ENCODE measurements at regions not wholly inside any gene's neighbourhood (a gene's known extent, or its start where the extent isn't known, plus 50 kb on each side); places are given as distances from the start of the nearest gene placed in this dataset.

DNA sequence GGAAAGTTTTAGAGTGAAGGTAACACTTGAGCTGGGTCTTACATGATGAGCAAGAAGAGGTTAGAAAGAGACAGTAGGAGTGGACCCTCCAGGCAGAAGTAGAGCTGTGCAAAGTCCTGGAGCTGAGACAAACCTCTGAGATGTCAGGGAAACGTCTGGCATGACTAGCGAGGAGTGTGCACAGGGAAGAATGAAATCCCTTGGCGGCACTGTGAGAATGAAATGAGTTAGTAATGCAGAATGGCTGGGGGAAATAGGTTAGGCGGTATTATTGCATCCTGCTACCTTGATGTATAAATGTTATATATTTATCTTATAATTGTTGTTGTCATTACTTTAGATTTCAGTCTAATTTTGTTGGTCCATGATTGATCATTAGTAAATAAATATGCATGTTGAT lies 457.9 kb upstream of the CCL2 start:
- Histone ChIP-seq H3K9me3 (ENCODE audit: low read length) (no peaks in the 10 kb centered on the region), H2AFZ (ENCODE audit: low read length) (no peak overlapping the region), H3K9ac (ENCODE audit: low read length) (no peak overlapping the region), H3K4me1 (ENCODE audit: insufficient read depth, low read length, severe bottlenecking) (no peaks in the 10 kb centered on the region), H3K4me3 (ENCODE audit: low read depth, low read length, poor library complexity, severe bottlenecking) (no peak overlapping the region), H4K20me1 (ENCODE audit: insufficient read depth, low read length) (no peaks in the 10 kb centered on the region), H3K36me3 (ENCODE audit: insufficient read depth, low read length) (no peaks in the 10 kb centered on the region), H3K27me3 (ENCODE audit: insufficient read depth, low read length) (no peaks in the 10 kb centered on the region), H3K4me2 (ENCODE audit: low read length) (no peak overlapping the region), H3K9me2 (ENCODE audit: low read depth, low read length) (no peaks in the 10 kb centered on the region), H3F3A (ENCODE audit: insufficient read depth, low read length) (no peaks in the 10 kb centered on the region), H3K79me2 (ENCODE audit: insufficient read depth, low read length) (no peaks in the 10 kb centered on the region), H3K27ac (ENCODE audit: low read depth, low read length, poor library complexity, severe bottlenecking) (no peak overlapping the region)
- TF ChIP-seq, protein P1, sequence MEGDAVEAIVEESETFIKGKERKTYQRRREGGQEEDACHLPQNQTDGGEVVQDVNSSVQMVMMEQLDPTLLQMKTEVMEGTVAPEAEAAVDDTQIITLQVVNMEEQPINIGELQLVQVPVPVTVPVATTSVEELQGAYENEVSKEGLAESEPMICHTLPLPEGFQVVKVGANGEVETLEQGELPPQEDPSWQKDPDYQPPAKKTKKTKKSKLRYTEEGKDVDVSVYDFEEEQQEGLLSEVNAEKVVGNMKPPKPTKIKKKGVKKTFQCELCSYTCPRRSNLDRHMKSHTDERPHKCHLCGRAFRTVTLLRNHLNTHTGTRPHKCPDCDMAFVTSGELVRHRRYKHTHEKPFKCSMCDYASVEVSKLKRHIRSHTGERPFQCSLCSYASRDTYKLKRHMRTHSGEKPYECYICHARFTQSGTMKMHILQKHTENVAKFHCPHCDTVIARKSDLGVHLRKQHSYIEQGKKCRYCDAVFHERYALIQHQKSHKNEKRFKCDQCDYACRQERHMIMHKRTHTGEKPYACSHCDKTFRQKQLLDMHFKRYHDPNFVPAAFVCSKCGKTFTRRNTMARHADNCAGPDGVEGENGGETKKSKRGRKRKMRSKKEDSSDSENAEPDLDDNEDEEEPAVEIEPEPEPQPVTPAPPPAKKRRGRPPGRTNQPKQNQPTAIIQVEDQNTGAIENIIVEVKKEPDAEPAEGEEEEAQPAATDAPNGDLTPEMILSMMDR (IDR thresholded peaks at IDR 0.05; ENCODE audit: low read length): no peak
- no peak for TF ChIP-seq EZH2 (IDR thresholded peaks at IDR 0.05; ENCODE audit: borderline replicate concordance, low read length)

DNA sequence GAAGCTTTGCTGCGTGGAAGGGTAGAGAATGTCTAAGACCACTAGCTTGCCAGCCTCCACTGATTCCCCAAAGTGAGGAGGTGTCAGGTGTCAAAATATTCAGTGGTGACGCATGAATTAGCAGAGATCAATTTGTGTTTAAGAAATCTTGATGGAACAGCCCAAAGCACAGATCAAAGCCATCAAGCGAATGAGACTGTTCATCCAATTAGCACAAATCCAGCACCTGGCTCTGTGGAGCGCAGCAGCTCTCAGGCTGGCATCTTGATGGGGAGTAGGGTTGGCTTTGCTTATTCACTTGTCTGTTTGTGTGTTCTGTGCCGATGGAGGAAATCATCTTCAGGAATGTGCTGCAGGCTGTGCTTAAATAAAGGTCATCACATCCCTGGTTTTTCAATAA lies 456.8 kb upstream of the CCL2 start:
- H3K4me1 ChIP-seq (ENCODE audit: insufficient read depth, low read length, severe bottlenecking): no peaks in the 10 kb centered on the region
- H3K79me2 ChIP-seq (ENCODE audit: insufficient read depth, low read length): no peaks in the 10 kb centered on the region
- H2AFZ ChIP-seq (ENCODE audit: low read length): no peak overlapping the region
- no peak overlapping the region for H3K9ac ChIP-seq (ENCODE audit: low read length)
- no peak overlapping the region for H3K4me3 ChIP-seq (ENCODE audit: low read depth, low read length, poor library complexity, severe bottlenecking)
- H3F3A ChIP-seq (ENCODE audit: insufficient read depth, low read length): no peaks in the 10 kb centered on the region
- no peak overlapping the region for H3K27ac ChIP-seq (ENCODE audit: low read depth, low read length, poor library complexity, severe bottlenecking)
- no peaks in the 10 kb centered on the region for H3K9me2 ChIP-seq (ENCODE audit: low read depth, low read length)
- no peaks in the 10 kb centered on the region for H3K27me3 ChIP-seq (ENCODE audit: insufficient read depth, low read length)
- no peaks in the 10 kb centered on the region for H3K9me3 ChIP-seq (ENCODE audit: low read length)
- TF ChIP-seq EZH2 (IDR thresholded peaks at IDR 0.05; ENCODE audit: borderline replicate concordance, low read length): no peak
- TF ChIP-seq, protein P1 (IDR thresholded peaks at IDR 0.05; ENCODE audit: low read length): no peak
- no peak overlapping the region for H3K4me2 ChIP-seq (ENCODE audit: low read length)
- no peaks in the 10 kb centered on the region for H4K20me1 ChIP-seq (ENCODE audit: insufficient read depth, low read length)
- no peaks in the 10 kb centered on the region for H3K36me3 ChIP-seq (ENCODE audit: insufficient read depth, low read length)

DNA sequence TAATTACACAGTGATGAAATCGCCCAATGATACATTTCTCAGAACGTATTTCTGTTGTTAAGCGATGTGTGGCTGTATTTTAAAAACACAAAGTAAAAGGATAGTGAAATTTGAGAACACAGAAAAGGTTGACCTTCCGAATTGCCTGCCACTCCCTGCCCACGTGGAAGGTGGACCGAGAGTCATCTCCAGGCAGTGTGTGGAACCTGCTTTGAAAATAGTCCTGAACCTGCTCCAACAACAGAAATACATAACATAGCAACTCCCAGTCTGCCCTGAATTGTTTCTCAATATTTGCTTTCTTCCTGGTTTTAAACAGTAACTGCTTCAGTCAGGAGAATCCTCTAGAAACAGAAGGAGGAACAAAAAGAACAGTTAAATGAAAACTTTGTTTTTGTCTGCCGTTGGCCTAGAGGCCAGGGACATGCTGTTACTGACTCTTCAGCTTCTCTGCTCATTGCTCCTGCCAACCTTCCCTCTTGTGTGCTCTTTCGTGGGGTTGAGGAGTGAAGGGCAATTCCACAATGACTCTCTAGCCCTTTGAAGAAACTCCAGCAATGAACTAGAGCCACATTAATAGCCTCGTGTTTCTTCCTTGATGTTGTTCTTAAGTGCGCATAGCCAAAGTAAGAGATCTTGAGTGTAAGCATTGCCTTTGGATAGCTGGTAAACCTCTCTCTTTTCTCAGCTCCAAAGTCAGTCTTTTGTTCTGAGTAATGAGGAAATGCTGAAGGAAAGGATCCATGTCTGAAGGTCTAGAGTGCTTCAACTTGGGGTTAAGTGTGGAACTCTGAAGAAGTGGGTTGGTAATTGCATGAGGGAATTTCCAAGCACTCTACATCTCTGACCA lies 452.5 kb upstream of the CCL2 start:
- Histone ChIP-seq H3K9me2 (ENCODE audit: low read depth, low read length) (no peaks in the 10 kb centered on the region), H3F3A (ENCODE audit: insufficient read depth, low read length) (no peaks in the 10 kb centered on the region), H2AFZ (ENCODE audit: low read length) (no peak overlapping the region), H3K4me3 (ENCODE audit: low read depth, low read length, poor library complexity, severe bottlenecking) (no peak overlapping the region), H3K4me1 (ENCODE audit: insufficient read depth, low read length, severe bottlenecking) (no peaks in the 10 kb centered on the region), H3K27ac (ENCODE audit: low read depth, low read length, poor library complexity, severe bottlenecking) (no peak overlapping the region), H4K20me1 (ENCODE audit: insufficient read depth, low read length) (no peaks in the 10 kb centered on the region), H3K79me2 (ENCODE audit: insufficient read depth, low read length) (no peaks in the 10 kb centered on the region), H3K4me2 (ENCODE audit: low read length) (no peak overlapping the region), H3K9me3 (ENCODE audit: low read length) (no peaks in the 10 kb centered on the region), H3K9ac (ENCODE audit: low read length) (no peak overlapping the region), H3K36me3 (ENCODE audit: insufficient read depth, low read length) (no peaks in the 10 kb centered on the region), H3K27me3 (ENCODE audit: insufficient read depth, low read length) (no peaks in the 10 kb centered on the region)
- TF ChIP-seq, protein P1 (IDR thresholded peaks at IDR 0.05; ENCODE audit: low read length): no peak
- no peak for TF ChIP-seq EZH2 (IDR thresholded peaks at IDR 0.05; ENCODE audit: borderline replicate concordance, low read length)
